HG03558 (cell line): ENCODE measurements at regions not wholly inside any gene's neighbourhood (a gene's known extent, or its start where the extent isn't known, plus 50 kb on each side); places are given as distances from the start of the nearest gene placed in this dataset.

Experiments used
- ATAC-seq: cut with Tn5 transposase; IDR thresholded peaks from one replicate; pipeline ENCODE4 v1.9.1; 2021; ENCODE audit warnings: moderate number of reproducible peaks; ENCODE audit not compliant: unreplicated experiment; ENCODE audit errors: extremely low read depth

GRCh38 chr6:113627480-113627879 is 229.7 kb upstream of the MARCKS start:
- ATAC-seq: peak; percentile 11

GRCh38 chr6:113629256-113629655 is 227.9 kb upstream of the MARCKS start:
- no peak for ATAC-seq

- ATAC-seq: no peak
Observed at GRCh38 chr6:113629975-113630737, 227.0 kb upstream of the MARCKS start.

- ATAC-seq: peak; percentile 46
Observed at GRCh38 chr6:113630738-113631535, 226.2 kb upstream of the MARCKS start.

- ATAC-seq: no peak
Observed at GRCh38 chr6:113631666-113632065, 225.5 kb upstream of the MARCKS start.

- peak; percentile 24 for ATAC-seq
Observed at GRCh38 chr6:113632220-113632864, 224.8 kb upstream of the MARCKS start.

- no peak for ATAC-seq
Observed at GRCh38 chr6:113633638-113634037, 223.5 kb upstream of the MARCKS start.

GRCh38 chr6:113634352-113635163 is 222.6 kb upstream of the MARCKS start:
- no peak for ATAC-seq

GRCh38 chr6:113635222-113635986 is 221.7 kb upstream of the MARCKS start:
- ATAC-seq: no peak

GRCh38 chr6:113636357-113636824 is 220.8 kb upstream of the MARCKS start:
- ATAC-seq: no peak

- ATAC-seq: no peak
Observed at GRCh38 chr6:113640051-113640450, 217.1 kb upstream of the MARCKS start.

GRCh38 chr6:113642001-113642713 is 215.0 kb upstream of the MARCKS start:
- no peak for ATAC-seq

- peak; percentile 90 for ATAC-seq
Observed at GRCh38 chr6:113642714-113643406, 214.3 kb upstream of the MARCKS start.

GRCh38 chr6:113643407-113643770 is 213.8 kb upstream of the MARCKS start:
- no peak for ATAC-seq

- no peak for ATAC-seq
Observed at GRCh38 chr6:113644861-113645575, 212.1 kb upstream of the MARCKS start.

GRCh38 chr6:113645576-113645970 is 211.6 kb upstream of the MARCKS start:
- no peak for ATAC-seq

- ATAC-seq: no peak
Observed at GRCh38 chr6:113645986-113646385, 211.2 kb upstream of the MARCKS start.

- no peak for ATAC-seq
Observed at GRCh38 chr6:113646701-113647100, 210.4 kb upstream of the MARCKS start.
